ENCODE measurements at regions not wholly inside any gene's neighbourhood (a gene's known extent, or its start where the extent isn't known, plus 50 kb on each side); places are given as distances from the start of the nearest gene placed in this dataset.

DNA sequence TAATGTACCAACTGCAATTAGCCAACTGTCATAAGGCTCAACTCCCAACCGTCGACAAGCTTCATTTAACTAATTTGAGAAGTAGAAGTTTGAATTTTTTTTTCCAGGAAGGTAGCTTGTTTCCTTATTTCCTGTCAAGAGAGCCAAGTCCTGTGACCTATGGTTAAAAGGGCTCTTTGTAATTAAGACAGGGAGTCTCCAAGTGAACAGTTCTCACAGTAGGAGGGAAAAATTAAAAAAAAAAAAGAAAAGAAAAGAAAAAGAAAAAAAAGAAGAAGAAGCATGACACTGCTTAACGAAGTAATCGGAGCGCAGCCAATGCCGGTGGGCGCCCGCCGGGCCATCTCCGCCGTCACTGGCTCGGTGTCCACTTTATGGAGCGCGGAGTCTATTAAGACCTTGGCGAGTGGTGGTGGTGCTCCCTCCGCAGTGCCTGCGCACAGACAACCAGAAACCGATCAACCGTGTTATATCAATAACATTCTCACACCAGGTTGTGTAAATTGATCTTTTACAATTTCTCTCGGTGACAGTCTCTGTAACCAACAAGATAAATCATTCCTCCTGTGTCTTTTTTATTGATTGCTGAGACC, 197.2 kb upstream of the POU3F3 start:
- no peaks in the 10 kb centered on the region for H3K27me3 ChIP-seq (replicated peaks in 2 of 5; ENCODE audit: control insufficient read depth in 4 of 5, insufficient read depth in 5 of 5, low read length in 4 of 5)
- WGBS (ENCODE audit: insufficient coverage) = 58% methylated on average over 14 of the region's 20 CpGs
- POLR2A ChIA-PET = no interaction called here
- peaks cover 14 to 61% (median 47%) of the 10 kb centered on the region in 4 experiments for H3K4me1 ChIP-seq (ENCODE audit: control extremely low read depth in 1 of 4, control insufficient read depth in 4 of 4, insufficient read depth in 4 of 4, low read length in 3 of 4)
- H3K27ac ChIP-seq (ENCODE audit: insufficient read depth in 1 of 2, low read depth in 1 of 2, low read length in 2 of 2, poor library complexity in 1 of 2, severe bottlenecking in 2 of 2) = no peak overlapping the region
- CTCF ChIA-PET = interaction anchor here (0.9 to 1.6 kb wide), 4 partner anchors 9 to 111 kb away, joined by 3 to 12 read pairs (median 4); no protein-coding TSS in a partner anchor
- H3K9me3 ChIP-seq (ENCODE audit: control extremely low read depth in 1 of 5, control insufficient read depth in 4 of 5, insufficient read depth in 2 of 5, low read depth in 1 of 5, low read length in 4 of 5) = no peaks in the 10 kb centered on the region
- DNase-seq = peak in 1 of 3 donors; percentile 57
- H3K4me3 ChIP-seq (ENCODE audit: control insufficient read depth in 1 of 7, extremely low read depth in 1 of 7, insufficient read depth in 4 of 7, low read depth in 2 of 7, low read length in 6 of 7) = peak overlapping the region in 2 of 7 experiments; percentile 25 to 31
- no peaks in the 10 kb centered on the region for H3K36me3 ChIP-seq (ENCODE audit: control insufficient read depth in 4 of 4, insufficient read depth in 4 of 4, low read length in 3 of 4)

- Histone ChIP-seq H3K27ac (ENCODE audit: insufficient read depth in 1 of 2, low read depth in 1 of 2, low read length in 2 of 2, poor library complexity in 1 of 2, severe bottlenecking in 2 of 2) (peak overlapping the region in 1 of 2 experiments; percentile 12), H3K4me3 (ENCODE audit: control insufficient read depth in 1 of 7, extremely low read depth in 1 of 7, insufficient read depth in 4 of 7, low read depth in 2 of 7, low read length in 6 of 7) (peak overlapping the region in 5 of 7 experiments; percentile 0 to 59 (median 39)), H3K4me1 (ENCODE audit: control extremely low read depth in 1 of 4, control insufficient read depth in 4 of 4, insufficient read depth in 4 of 4, low read length in 3 of 4) (peaks cover 14 to 61% (median 47%) of the 10 kb centered on the region in 4 experiments), H3K36me3 (ENCODE audit: control insufficient read depth in 4 of 4, insufficient read depth in 4 of 4, low read length in 3 of 4) (no peaks in the 10 kb centered on the region), H3K27me3 (replicated peaks in 2 of 5; ENCODE audit: control insufficient read depth in 4 of 5, insufficient read depth in 5 of 5, low read length in 4 of 5) (no peaks in the 10 kb centered on the region), H3K9me3 (ENCODE audit: control extremely low read depth in 1 of 5, control insufficient read depth in 4 of 5, insufficient read depth in 2 of 5, low read depth in 1 of 5, low read length in 4 of 5) (no peaks in the 10 kb centered on the region)
- ChIA-PET CTCF (interaction anchor here (1.4 to 1.6 kb wide), 2 partner anchors 11 to 14 kb away, joined by 4 to 12 read pairs; no protein-coding TSS in a partner anchor), POLR2A (interaction anchor here (1.4 kb wide), 1 partner anchor 9 kb away, joined by 3 read pairs; no protein-coding TSS in a partner anchor)
- 22% methylated on average over 14 of the region's 19 CpGs for WGBS (ENCODE audit: insufficient coverage)
- peak; percentile 73 to 89 (median 83) for DNase-seq
Observed at GRCh38 chr2:104658144-104658835, 195.6 kb upstream of the POU3F3 start.

DNA sequence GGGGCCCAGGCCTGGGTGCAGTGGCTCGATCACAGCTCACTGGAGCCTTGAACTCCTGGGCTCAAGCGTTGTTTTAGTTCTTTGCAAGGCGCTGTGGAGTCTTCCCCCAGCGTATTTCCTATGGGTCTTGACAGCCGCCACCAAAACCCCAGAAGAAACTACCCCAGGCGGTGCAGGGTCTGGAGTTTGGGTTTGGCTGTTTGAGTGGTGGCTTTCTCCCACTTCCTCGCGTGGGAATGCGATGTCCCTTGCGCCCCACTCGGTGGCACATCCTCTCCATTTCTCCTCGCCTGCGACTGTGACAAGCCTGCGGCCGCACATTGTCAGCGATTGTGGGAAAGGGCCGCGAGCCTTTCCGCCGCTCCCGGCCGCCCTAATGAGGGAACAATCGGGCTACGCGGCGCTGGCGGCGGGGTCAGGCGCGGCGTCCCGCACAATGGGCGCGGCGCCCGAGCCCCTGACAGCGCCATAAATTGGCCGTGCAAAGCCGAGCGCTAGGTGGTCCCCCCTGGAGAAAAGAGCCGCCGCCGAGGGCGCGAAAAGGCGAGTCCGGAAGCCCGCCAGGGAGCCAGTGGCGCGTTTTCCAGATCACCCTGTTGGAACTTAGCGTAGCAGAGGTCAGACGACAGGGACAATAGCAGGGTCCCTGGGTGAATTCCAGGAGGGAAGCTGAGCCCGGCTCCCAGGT, 194.9 kb upstream of the POU3F3 start:
- peak overlapping the region in 5 of 7 experiments; percentile 30 to 62 (median 58) for H3K4me3 ChIP-seq (ENCODE audit: control insufficient read depth in 1 of 7, extremely low read depth in 1 of 7, insufficient read depth in 4 of 7, low read depth in 2 of 7, low read length in 6 of 7)
- WGBS (ENCODE audit: insufficient coverage) = 16% methylated on average over 47 of the region's 53 CpGs

GRCh38 chr2:104660991-104661390, 192.9 kb upstream of the POU3F3 start:
- 0% methylated on average over 2 of the region's 5 CpGs for WGBS (ENCODE audit: insufficient coverage)
- H3K27ac ChIP-seq (ENCODE audit: insufficient read depth in 1 of 2, low read depth in 1 of 2, low read length in 2 of 2, poor library complexity in 1 of 2, severe bottlenecking in 2 of 2) = no peak overlapping the region
- no peaks in the 10 kb centered on the region for H3K36me3 ChIP-seq (ENCODE audit: control insufficient read depth in 4 of 4, insufficient read depth in 4 of 4, low read length in 3 of 4)
- H3K4me1 ChIP-seq (ENCODE audit: control extremely low read depth in 1 of 4, control insufficient read depth in 4 of 4, insufficient read depth in 4 of 4, low read length in 3 of 4) = peaks cover 9 to 52% (median 40%) of the 10 kb centered on the region in 4 experiments
- H3K9me3 ChIP-seq (ENCODE audit: control extremely low read depth in 1 of 5, control insufficient read depth in 4 of 5, insufficient read depth in 2 of 5, low read depth in 1 of 5, low read length in 4 of 5) = no peaks in the 10 kb centered on the region
- ChIA-PET POLR2A (interaction anchor here (0.8 kb wide), 2 partner anchors 25 to 97 kb away, joined by 3 read pairs; no protein-coding TSS in a partner anchor), CTCF (interaction anchor here (0.7 kb wide), 1 partner anchor 278 kb away, joined by 3 read pairs; no protein-coding TSS in a partner anchor)
- H3K27me3 ChIP-seq (replicated peaks in 2 of 5; ENCODE audit: control insufficient read depth in 4 of 5, insufficient read depth in 5 of 5, low read length in 4 of 5) = no peaks in the 10 kb centered on the region
- DNase-seq = peak; percentile 75 to 96 (median 94)
- peak overlapping the region in 2 of 7 experiments; percentile 20 to 29 for H3K4me3 ChIP-seq (ENCODE audit: control insufficient read depth in 1 of 7, extremely low read depth in 1 of 7, insufficient read depth in 4 of 7, low read depth in 2 of 7, low read length in 6 of 7)

More for the DNA sequence above, 194.9 kb upstream of the POU3F3 start:
- CTCF ChIA-PET = interaction anchor here (1.6 kb wide), 1 partner anchor 24 kb away, joined by 4 read pairs; no protein-coding TSS in a partner anchor
- Histone ChIP-seq H3K9me3 (ENCODE audit: control extremely low read depth in 1 of 5, control insufficient read depth in 4 of 5, insufficient read depth in 2 of 5, low read depth in 1 of 5, low read length in 4 of 5) (no peaks in the 10 kb centered on the region), H3K4me1 (ENCODE audit: control extremely low read depth in 1 of 4, control insufficient read depth in 4 of 4, insufficient read depth in 4 of 4, low read length in 3 of 4) (peaks cover 14 to 61% (median 47%) of the 10 kb centered on the region in 4 experiments), H3K27ac (ENCODE audit: insufficient read depth in 1 of 2, low read depth in 1 of 2, low read length in 2 of 2, poor library complexity in 1 of 2, severe bottlenecking in 2 of 2) (no peak overlapping the region), H3K27me3 (replicated peaks in 2 of 5; ENCODE audit: control insufficient read depth in 4 of 5, insufficient read depth in 5 of 5, low read length in 4 of 5) (no peaks in the 10 kb centered on the region), H3K36me3 (ENCODE audit: control insufficient read depth in 4 of 4, insufficient read depth in 4 of 4, low read length in 3 of 4) (no peaks in the 10 kb centered on the region)
- POLR2A ChIA-PET = interaction anchor here (1.4 kb wide), 1 partner anchor 10 kb away, joined by 3 read pairs; no protein-coding TSS in a partner anchor
- no peak for DNase-seq

DNA sequence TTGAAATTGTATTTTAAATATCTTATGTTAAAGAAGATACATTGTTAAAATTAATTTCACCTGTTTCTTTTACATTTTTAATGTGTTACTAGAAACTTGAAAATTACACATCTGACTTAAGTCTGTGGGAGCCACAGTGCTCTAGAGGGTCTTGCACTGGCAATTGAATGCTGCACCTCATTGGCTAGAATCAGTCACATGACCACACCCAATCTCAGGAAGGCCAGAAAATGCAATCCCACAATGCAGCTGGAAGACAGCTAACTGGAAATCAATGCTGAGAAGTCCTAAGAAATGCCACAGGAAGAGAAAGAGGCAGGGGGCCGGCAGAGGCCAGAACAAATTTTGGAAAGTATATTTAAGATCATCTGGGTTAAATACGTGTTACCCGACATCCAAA, 189.2 kb upstream of the POU3F3 start:
- H3K27me3 ChIP-seq (replicated peaks in 2 of 5; ENCODE audit: control insufficient read depth in 4 of 5, insufficient read depth in 5 of 5, low read length in 4 of 5) = no peaks in the 10 kb centered on the region
- no peak overlapping the region for H3K4me3 ChIP-seq (ENCODE audit: control insufficient read depth in 1 of 7, extremely low read depth in 1 of 7, insufficient read depth in 4 of 7, low read depth in 2 of 7, low read length in 6 of 7)
- no peak overlapping the region for H3K27ac ChIP-seq (ENCODE audit: insufficient read depth in 1 of 2, low read depth in 1 of 2, low read length in 2 of 2, poor library complexity in 1 of 2, severe bottlenecking in 2 of 2)
- H3K36me3 ChIP-seq (ENCODE audit: control insufficient read depth in 4 of 4, insufficient read depth in 4 of 4, low read length in 3 of 4) = no peaks in the 10 kb centered on the region
- 93% methylated on average over 3 of the region's 3 CpGs for WGBS (ENCODE audit: insufficient coverage)
- ChIA-PET POLR2A (no interaction called here), CTCF (interaction anchor here (0.9 kb wide), 1 partner anchor 20 kb away, joined by 3 read pairs; no protein-coding TSS in a partner anchor)
- H3K9me3 ChIP-seq (ENCODE audit: control extremely low read depth in 1 of 5, control insufficient read depth in 4 of 5, insufficient read depth in 2 of 5, low read depth in 1 of 5, low read length in 4 of 5) = no peaks in the 10 kb centered on the region
- peaks cover 4 to 16% (median 10%) of the 10 kb centered on the region in 4 experiments for H3K4me1 ChIP-seq (ENCODE audit: control extremely low read depth in 1 of 4, control insufficient read depth in 4 of 4, insufficient read depth in 4 of 4, low read length in 3 of 4)
- DNase-seq = no peak

- CTCF ChIA-PET = interaction anchor here (1.2 to 1.6 kb wide), 2 partner anchors 9 to 11 kb away, joined by 4 to 5 read pairs; no protein-coding TSS in a partner anchor
Observed at GRCh38 chr2:104668631-104669030, 185.3 kb upstream of the POU3F3 start.

More at GRCh38 chr2:104668631-104669030, 185.3 kb upstream of the POU3F3 start:
- no peak overlapping the region for H3K27ac ChIP-seq (ENCODE audit: insufficient read depth in 1 of 2, low read depth in 1 of 2, low read length in 2 of 2, poor library complexity in 1 of 2, severe bottlenecking in 2 of 2)
- H3K27me3 ChIP-seq (replicated peaks in 2 of 5; ENCODE audit: control insufficient read depth in 4 of 5, insufficient read depth in 5 of 5, low read length in 4 of 5) = no peaks in the 10 kb centered on the region
- no peaks in the 10 kb centered on the region for H3K36me3 ChIP-seq (ENCODE audit: control insufficient read depth in 4 of 4, insufficient read depth in 4 of 4, low read length in 3 of 4)
- no peak for DNase-seq
- 100% methylated on average over 1 of the region's 2 CpGs for WGBS (ENCODE audit: insufficient coverage)
- POLR2A ChIA-PET = no interaction called here
- no peaks in the 10 kb centered on the region for H3K9me3 ChIP-seq (ENCODE audit: control extremely low read depth in 1 of 5, control insufficient read depth in 4 of 5, insufficient read depth in 2 of 5, low read depth in 1 of 5, low read length in 4 of 5)
- no peak overlapping the region for H3K4me3 ChIP-seq (ENCODE audit: control insufficient read depth in 1 of 7, extremely low read depth in 1 of 7, insufficient read depth in 4 of 7, low read depth in 2 of 7, low read length in 6 of 7)
- no peaks in the 10 kb centered on the region for H3K4me1 ChIP-seq (ENCODE audit: control extremely low read depth in 1 of 4, control insufficient read depth in 4 of 4, insufficient read depth in 4 of 4, low read length in 3 of 4)

All from common myeloid progenitor, CD34-positive (primary cell).